Mesenchymal stem cell (in vitro differentiated cells and primary cell): ENCODE measurements at regions not wholly inside any gene's neighbourhood (a gene's known extent, or its start where the extent isn't known, plus 50 kb on each side); places are given as distances from the start of the nearest gene placed in this dataset.

ENCODE experiments used
- DNase-seq: peaks from one replicate; pipeline ENCODE4 v3.0.0-alpha.2; 2013
- H2AFZ ChIP-seq: one replicate; pipeline ENCODE4 v1.6.1; 2013; ENCODE audit warnings: low read depth, mild to moderate bottlenecking, control low read depth, inconsistent platforms, low read length, moderate library complexity
- H2AK5ac ChIP-seq: 2 replicates; pipeline ENCODE4 v1.6.1; 2013; ENCODE audit warnings: low read length, moderate library complexity, mild to moderate bottlenecking, inconsistent platforms; ENCODE audit not compliant: severe bottlenecking
- H2BK120ac ChIP-seq: one replicate; pipeline ENCODE4 v1.6.1; 2013; ENCODE audit warnings: low read depth, mild to moderate bottlenecking, inconsistent platforms, low read length, moderate library complexity
- H2BK12ac ChIP-seq, 2 experiments: one replicate each; pipeline ENCODE4 v1.6.1; 2013; ENCODE audit warnings: inconsistent platforms in 2 of 2, low read length in 2 of 2, mild to moderate bottlenecking in 2 of 2, moderate library complexity in 2 of 2, control low read depth in 1 of 2
- H2BK15ac ChIP-seq: one replicate; pipeline ENCODE4 v1.6.1; 2013; ENCODE audit warnings: mild to moderate bottlenecking, low read depth, inconsistent platforms; ENCODE audit not compliant: poor library complexity, severe bottlenecking
- H2BK5ac ChIP-seq: 2 replicates; pipeline ENCODE4 v1.6.1; 2013; ENCODE audit warnings: low read depth, mild to moderate bottlenecking, low read length, control low read depth, inconsistent platforms; ENCODE audit not compliant: poor library complexity, severe bottlenecking
- H3K14ac ChIP-seq, 2 experiments: one replicate each; pipeline ENCODE4 v1.6.1; 2013; ENCODE audit warnings: inconsistent platforms in 2 of 2, low read length in 2 of 2, control low read depth in 1 of 2, mild to moderate bottlenecking in 1 of 2, moderate library complexity in 1 of 2
- H3K18ac ChIP-seq, 2 experiments: one replicate each; pipeline ENCODE4 v1.6.1; 2013; ENCODE audit warnings: inconsistent platforms in 2 of 2, low read length in 2 of 2, control low read depth in 1 of 2, low read depth in 1 of 2, mild to moderate bottlenecking in 1 of 2
- H3K23ac ChIP-seq, 2 experiments: one replicate each; pipeline ENCODE4 v1.6.1; 2013; ENCODE audit warnings: inconsistent platforms in 2 of 2, low read length in 2 of 2, mild to moderate bottlenecking in 2 of 2, moderate library complexity in 2 of 2, control low read depth in 1 of 2
- H3K27ac ChIP-seq: 2 replicates; pipeline ENCODE4 v1.5.1; 2013; ENCODE audit warnings: mild to moderate bottlenecking, moderate library complexity, low read length, control low read depth, inconsistent platforms; ENCODE audit not compliant: poor library complexity, severe bottlenecking
- H3K27me3 ChIP-seq, 2 experiments: 2 replicates each; pipeline versions ENCODE4 v1.6.1 to v1.7.0; 2013; ENCODE audit warnings: low read length in 2 of 2, mild to moderate bottlenecking in 2 of 2, moderate library complexity in 2 of 2, control low read depth in 1 of 2, inconsistent platforms in 1 of 2; ENCODE audit not compliant: control insufficient read depth in 1 of 2, insufficient read depth in 1 of 2
- H3K36me3 ChIP-seq, 2 experiments: 2 replicates each; pipeline versions ENCODE4 v1.6.1 to v1.7.0; 2013; ENCODE audit warnings: low read length in 2 of 2, control low read depth in 1 of 2, inconsistent platforms in 1 of 2, low read depth in 1 of 2, mild to moderate bottlenecking in 1 of 2; ENCODE audit not compliant: insufficient read depth in 2 of 2, control insufficient read depth in 1 of 2
- H3K4ac ChIP-seq, 2 experiments: one replicate each; pipeline ENCODE4 v1.6.1; 2013; ENCODE audit warnings: inconsistent platforms in 2 of 2, low read length in 2 of 2, mild to moderate bottlenecking in 2 of 2, moderate library complexity in 2 of 2, control low read depth in 1 of 2, low read depth in 1 of 2
- H3K4me1 ChIP-seq: 2 replicates; pipeline ENCODE4 v1.6.1; 2013; ENCODE audit warnings: low read depth, low read length, control low read depth; ENCODE audit not compliant: control insufficient read depth, insufficient read depth
- H3K4me2 ChIP-seq: 2 replicates; pipeline ENCODE4 v1.6.1; 2013; ENCODE audit warnings: low read length, mild to moderate bottlenecking, inconsistent platforms; ENCODE audit not compliant: poor library complexity, severe bottlenecking
- H3K4me3 ChIP-seq, 2 experiments: 2 replicates each; pipeline versions ENCODE4 v1.5.1 to v1.7.0; 2013; ENCODE audit warnings: low read length in 2 of 2, mild to moderate bottlenecking in 2 of 2, control low read depth in 1 of 2, low read depth in 1 of 2; ENCODE audit not compliant: insufficient read depth in 1 of 2
- H3K79me1 ChIP-seq: replicated peaks from 2 replicates; pipeline ENCODE4 v1.6.1; 2013; ENCODE audit warnings: mild to moderate bottlenecking, control low read depth, low read length, inconsistent platforms; ENCODE audit not compliant: poor library complexity, severe bottlenecking
- H3K9ac ChIP-seq: 2 replicates; pipeline ENCODE4 v1.7.0; 2013; ENCODE audit warnings: mild to moderate bottlenecking, low read length, moderate library complexity
- H3K9me3 ChIP-seq: 2 replicates; pipeline ENCODE4 v1.7.0; 2013; ENCODE audit warnings: mild to moderate bottlenecking, low read length; ENCODE audit not compliant: control insufficient read depth
- H4K8ac ChIP-seq: one replicate; pipeline ENCODE4 v1.6.1; 2013; ENCODE audit warnings: inconsistent platforms, mild to moderate bottlenecking, low read length, moderate library complexity
- H4K91ac ChIP-seq: one replicate; pipeline ENCODE4 v1.6.1; 2013; ENCODE audit warnings: mild to moderate bottlenecking, low read length, inconsistent platforms
- WGBS: methylation state at CpG from one replicate; pipeline ENCODE4 v1.1.7; 2013; ENCODE audit warnings: mixed read lengths; 5-methylcytosine and 5-hydroxymethylcytosine counted together

DNA sequence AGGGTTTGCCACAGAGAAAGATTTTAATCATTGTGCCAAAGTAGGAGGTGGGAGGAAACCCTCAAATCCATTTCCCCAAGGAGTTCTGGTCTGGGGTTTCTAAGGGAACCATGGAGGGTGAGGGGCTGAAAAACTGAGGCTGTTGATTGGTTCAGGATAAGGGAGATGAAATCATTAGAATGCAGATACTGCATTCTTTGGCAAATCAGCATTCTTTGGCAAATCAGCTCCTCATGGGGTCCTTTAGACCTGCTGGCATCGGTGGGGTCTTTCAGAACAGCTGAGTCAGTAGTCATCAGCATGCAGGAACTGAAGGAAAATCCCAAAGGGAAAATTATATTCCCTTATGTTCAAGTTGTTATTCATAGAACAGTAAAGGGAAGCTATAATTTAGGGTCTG, 585.5 kb downstream of the ISL1 start:
- Histone ChIP-seq H2BK5ac (no peak overlapping the region), H3K9ac (no peak overlapping the region), H2BK15ac (no peak overlapping the region), H3K14ac (no peak overlapping the region), H2AFZ (no peak overlapping the region), H2BK120ac (no peak overlapping the region), H2BK12ac (no peak overlapping the region), H3K27me3 (no peaks in the 10 kb centered on the region), H3K4ac (no peak overlapping the region), H3K18ac (no peak overlapping the region), H2AK5ac (no peak overlapping the region), H4K91ac (no peak overlapping the region), H3K4me3 (no peak overlapping the region), H3K79me1 (no peaks in the 10 kb centered on the region), H3K27ac (no peak overlapping the region), H3K23ac (no peak overlapping the region), H3K4me1 (no peaks in the 10 kb centered on the region), H3K9me3 (no peaks in the 10 kb centered on the region), H3K4me2 (no peak overlapping the region), H3K36me3 (no peaks in the 10 kb centered on the region), H4K8ac (no peak overlapping the region)
- DNase-seq, result no peak
- 100% methylated on average over 1 of the region's 1 CpG for WGBS

DNA sequence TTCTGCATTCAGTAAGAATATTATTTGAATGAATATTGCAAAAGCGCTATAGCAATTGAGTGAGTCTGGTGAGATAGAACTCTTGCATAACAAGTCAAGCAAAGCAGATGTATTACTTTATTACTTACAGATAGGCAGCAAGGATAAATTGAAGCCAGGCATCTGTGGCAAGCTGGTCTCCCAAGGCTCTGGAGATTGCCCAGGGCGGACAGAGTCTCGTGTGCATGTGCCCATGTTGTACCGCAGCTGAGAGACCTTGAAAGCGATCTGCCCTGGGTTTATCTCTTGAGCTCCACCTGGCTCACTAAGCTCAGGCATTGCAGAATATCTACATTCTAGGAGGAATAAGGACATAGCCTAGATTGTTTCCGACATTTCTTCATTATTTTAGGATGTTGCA, 591.6 kb downstream of the ISL1 start:
- H2BK120ac ChIP-seq, result no peak overlapping the region
- no peak overlapping the region for H3K4ac ChIP-seq
- H3K27me3 ChIP-seq, result no peaks in the 10 kb centered on the region
- no peak overlapping the region for H3K23ac ChIP-seq
- no peak overlapping the region for H3K14ac ChIP-seq
- no peak overlapping the region for H2BK15ac ChIP-seq
- no peak overlapping the region for H3K9ac ChIP-seq
- H3K36me3 ChIP-seq, result no peaks in the 10 kb centered on the region
- no peak overlapping the region for H3K4me2 ChIP-seq
- H3K27ac ChIP-seq, result no peak overlapping the region
- H2BK12ac ChIP-seq, result no peak overlapping the region
- H3K79me1 ChIP-seq, result no peaks in the 10 kb centered on the region
- H4K8ac ChIP-seq, result no peak overlapping the region
- no peak overlapping the region for H2BK5ac ChIP-seq
- 91% methylated on average over 5 of the region's 6 CpGs for WGBS
- no peak overlapping the region for H2AK5ac ChIP-seq
- no peak overlapping the region for H4K91ac ChIP-seq
- no peak for DNase-seq
- H3K18ac ChIP-seq, result no peak overlapping the region
- H3K4me3 ChIP-seq, result no peak overlapping the region
- no peak overlapping the region for H2AFZ ChIP-seq
- no peaks in the 10 kb centered on the region for H3K9me3 ChIP-seq
- no peaks in the 10 kb centered on the region for H3K4me1 ChIP-seq

DNA sequence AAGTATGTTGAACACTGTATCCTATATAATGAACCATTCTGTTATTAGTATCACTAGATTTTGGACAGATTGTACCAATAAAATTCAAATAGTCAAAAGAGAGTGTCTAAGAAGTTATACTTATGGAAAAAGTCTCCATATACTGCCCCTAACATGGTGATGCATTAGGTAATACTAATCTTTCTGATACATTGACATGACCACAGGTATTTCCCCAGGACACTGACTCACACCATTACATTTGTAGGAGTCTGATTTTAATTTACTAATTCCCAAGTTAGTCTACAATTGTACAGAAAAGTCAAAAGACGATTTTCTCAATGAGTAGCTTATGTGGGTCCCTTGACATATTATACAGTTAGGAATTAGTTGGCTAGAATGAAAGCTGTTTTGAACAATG, 593.8 kb downstream of the ISL1 start:
- Histone ChIP-seq H3K9ac (no peak overlapping the region), H3K4ac (no peak overlapping the region), H3K4me3 (no peak overlapping the region), H2BK120ac (no peak overlapping the region), H3K79me1 (no peaks in the 10 kb centered on the region), H4K8ac (no peak overlapping the region), H3K9me3 (no peaks in the 10 kb centered on the region), H3K27me3 (no peaks in the 10 kb centered on the region), H3K4me2 (no peak overlapping the region), H2AK5ac (no peak overlapping the region), H3K23ac (no peak overlapping the region), H3K4me1 (no peaks in the 10 kb centered on the region), H4K91ac (no peak overlapping the region), H3K36me3 (no peaks in the 10 kb centered on the region), H3K14ac (no peak overlapping the region), H2BK12ac (no peak overlapping the region), H2BK5ac (no peak overlapping the region), H3K27ac (no peak overlapping the region), H2AFZ (no peak overlapping the region), H2BK15ac (no peak overlapping the region), H3K18ac (no peak overlapping the region)
- no peak for DNase-seq
- no CpG with 5 or more reads among the region's 1 CpG for WGBS

DNA sequence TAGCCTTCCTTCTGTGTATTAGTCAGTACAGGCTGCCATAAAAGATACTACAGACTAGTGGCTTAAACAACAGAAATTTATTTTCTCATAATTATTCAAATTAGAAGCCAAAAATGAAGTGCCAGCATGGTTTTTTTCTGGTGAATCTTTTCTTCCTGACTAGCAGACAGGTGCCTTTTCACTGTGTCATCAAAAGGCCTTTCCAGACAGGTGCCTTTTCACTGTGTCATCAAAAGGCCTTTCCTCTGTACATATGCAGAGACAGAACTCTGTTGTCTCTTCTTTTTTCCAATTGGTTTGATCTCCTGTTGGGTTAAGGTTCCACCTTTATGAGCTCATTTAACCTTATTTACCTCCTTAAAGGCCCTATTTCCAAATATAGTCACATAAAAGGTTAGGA, 599.9 kb downstream of the ISL1 start:
- DNase-seq, result no peak

More for the DNA sequence above, 599.9 kb downstream of the ISL1 start:
- no peaks in the 10 kb centered on the region for H3K79me1 ChIP-seq
- no peak overlapping the region for H2AFZ ChIP-seq
- no peak overlapping the region for H3K9ac ChIP-seq
- H2BK5ac ChIP-seq, result no peak overlapping the region
- no peaks in the 10 kb centered on the region for H3K4me1 ChIP-seq
- H3K36me3 ChIP-seq, result no peaks in the 10 kb centered on the region
- H2BK120ac ChIP-seq, result no peak overlapping the region
- H4K91ac ChIP-seq, result no peak overlapping the region
- no peak overlapping the region for H3K23ac ChIP-seq
- no peak overlapping the region for H3K27ac ChIP-seq
- no peaks in the 10 kb centered on the region for H3K27me3 ChIP-seq
- no peak overlapping the region for H3K4ac ChIP-seq
- H3K18ac ChIP-seq, result no peak overlapping the region
- no peak overlapping the region for H3K4me2 ChIP-seq
- no peak overlapping the region for H4K8ac ChIP-seq
- H2BK15ac ChIP-seq, result no peak overlapping the region
- H3K14ac ChIP-seq, result no peak overlapping the region
- no peaks in the 10 kb centered on the region for H3K9me3 ChIP-seq
- no peak overlapping the region for H2BK12ac ChIP-seq
- H2AK5ac ChIP-seq, result no peak overlapping the region
- H3K4me3 ChIP-seq, result no peak overlapping the region
